HG03025 (cell line): ENCODE measurements at regions not wholly inside any gene's neighbourhood (a gene's known extent, or its start where the extent isn't known, plus 50 kb on each side); places are given as distances from the start of the nearest gene placed in this dataset.
"Not testable (repeated sequence)": the region's sequence is repeated elsewhere in the genome, so short reads cannot be mapped to it uniquely, and the experiment has no call there.

ENCODE experiments used
- ATAC-seq: cut with Tn5 transposase; IDR thresholded peaks from one replicate; pipeline ENCODE4 v1.9.1; 2021; ENCODE audit warnings: mild to moderate bottlenecking, moderate library complexity; ENCODE audit not compliant: unreplicated experiment, low FRiP score

DNA sequence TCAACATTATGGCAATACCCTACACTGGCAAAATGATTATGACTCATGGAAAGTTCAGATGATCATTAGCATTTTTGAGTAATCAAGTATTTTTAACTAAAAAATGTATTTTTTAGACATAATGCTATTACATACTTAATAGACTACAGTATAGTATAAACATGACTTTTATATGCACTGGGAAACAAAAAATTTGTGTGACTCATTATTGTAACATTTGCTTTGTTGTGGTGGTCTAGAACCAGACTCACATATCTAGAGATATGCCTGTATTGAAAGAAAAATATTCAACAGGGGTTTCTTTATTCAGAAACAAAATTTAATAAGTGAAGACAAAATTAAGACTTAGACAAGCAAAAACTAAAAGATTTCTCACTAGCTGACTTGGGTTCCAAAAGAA, 385.3 kb upstream of the RIOK2 start:
- no peak for ATAC-seq

- ATAC-seq: no peak
These were observed 387.2 kb upstream of the RIOK2 start for GRCh38 chr5:97570242-97570641.

- ATAC-seq: no peak
These were observed 392.3 kb upstream of the RIOK2 start for GRCh38 chr5:97575322-97575721.

DNA sequence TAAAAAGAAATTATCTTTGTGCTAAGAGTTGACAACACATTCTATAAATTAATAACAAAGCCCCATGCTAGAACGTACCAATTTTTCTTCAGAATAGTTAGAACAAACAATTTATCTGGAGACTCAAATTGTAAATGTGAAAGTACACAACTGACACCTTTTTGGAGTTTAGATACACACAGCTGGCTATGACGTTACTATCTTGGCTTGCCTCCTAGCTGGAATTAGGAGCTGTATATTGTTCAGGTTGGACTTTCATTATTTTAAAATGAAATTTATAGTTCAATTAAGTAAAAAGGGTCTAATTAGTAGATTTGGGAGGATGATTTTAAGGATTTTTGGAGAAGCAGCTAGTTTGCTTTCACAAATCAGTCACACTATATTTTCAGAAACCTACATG, 393.9 kb upstream of the RIOK2 start:
- no peak for ATAC-seq

DNA sequence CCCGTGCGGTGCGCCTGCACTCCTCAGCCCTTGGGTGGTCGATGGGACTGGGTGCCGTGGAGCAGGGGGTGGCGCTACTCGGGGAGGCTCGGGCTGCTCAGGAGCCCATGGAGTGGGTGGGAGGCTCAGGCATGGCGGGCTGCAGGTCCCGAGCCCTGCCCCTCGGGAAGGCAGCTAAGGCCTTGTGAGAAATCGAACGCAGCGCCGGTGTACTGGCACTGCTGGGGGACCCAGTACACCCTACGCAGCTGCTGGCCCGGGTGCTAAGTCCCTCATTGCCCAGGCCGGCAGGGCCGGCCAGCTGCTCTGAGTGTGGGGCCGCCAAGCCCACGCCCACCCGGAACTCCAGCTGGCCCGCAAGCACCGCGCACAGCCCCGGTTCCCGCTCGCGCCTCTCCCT, 396.9 kb upstream of the RIOK2 start:
- ATAC-seq: not testable (repeated sequence)

GRCh38 chr5:97580746-97581145, 397.7 kb upstream of the RIOK2 start:
- no peak for ATAC-seq

GRCh38 chr5:97591781-97592180, 408.7 kb upstream of the RIOK2 start:
- ATAC-seq: no peak

DNA sequence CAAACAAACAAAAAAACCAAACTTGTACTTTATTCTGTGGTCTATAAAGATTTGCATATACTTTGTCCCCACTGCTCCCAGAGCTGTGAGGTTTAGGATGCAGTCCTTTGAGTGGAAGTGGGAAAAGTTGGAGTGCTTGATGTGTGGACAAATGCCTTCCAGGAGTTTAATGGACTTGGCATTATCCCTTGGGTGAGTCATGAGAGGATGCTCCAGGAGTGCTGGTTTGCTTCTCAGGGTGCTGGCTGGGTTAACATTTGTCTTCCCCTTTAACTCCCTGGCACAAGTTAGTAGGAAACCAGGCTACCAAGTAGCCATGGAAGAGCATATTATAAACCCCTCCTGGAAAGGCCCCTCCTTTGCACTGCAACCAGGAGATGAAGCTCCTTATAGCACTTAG, 417.4 kb upstream of the RIOK2 start:
- no peak for ATAC-seq

- ATAC-seq: no peak
These were observed 418.6 kb upstream of the RIOK2 start for GRCh38 chr5:97601651-97602050.

- no peak for ATAC-seq
These were observed 423.5 kb upstream of the RIOK2 start for GRCh38 chr5:97606531-97606930.

DNA sequence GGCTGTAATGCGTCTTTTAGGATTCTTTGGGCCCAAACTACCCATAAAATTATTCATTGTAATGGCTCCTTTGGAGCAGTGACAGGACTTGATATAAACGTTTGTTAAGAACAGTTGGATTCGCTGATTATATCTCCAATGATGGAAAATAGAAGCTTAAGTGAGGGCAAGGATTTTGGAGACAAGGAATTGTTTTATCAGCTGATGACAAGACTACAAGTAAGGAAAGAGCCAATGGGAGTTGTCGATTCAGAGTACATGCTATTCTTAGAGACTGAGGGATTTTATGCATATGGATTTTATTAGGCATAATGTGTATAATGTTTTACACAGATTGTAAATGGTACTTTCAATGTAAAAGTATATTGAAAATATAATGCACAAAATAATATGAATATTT, 425.5 kb upstream of the RIOK2 start:
- no peak for ATAC-seq

- ATAC-seq: no peak
These were observed 435.7 kb upstream of the RIOK2 start for GRCh38 chr5:97618721-97619120.

DNA sequence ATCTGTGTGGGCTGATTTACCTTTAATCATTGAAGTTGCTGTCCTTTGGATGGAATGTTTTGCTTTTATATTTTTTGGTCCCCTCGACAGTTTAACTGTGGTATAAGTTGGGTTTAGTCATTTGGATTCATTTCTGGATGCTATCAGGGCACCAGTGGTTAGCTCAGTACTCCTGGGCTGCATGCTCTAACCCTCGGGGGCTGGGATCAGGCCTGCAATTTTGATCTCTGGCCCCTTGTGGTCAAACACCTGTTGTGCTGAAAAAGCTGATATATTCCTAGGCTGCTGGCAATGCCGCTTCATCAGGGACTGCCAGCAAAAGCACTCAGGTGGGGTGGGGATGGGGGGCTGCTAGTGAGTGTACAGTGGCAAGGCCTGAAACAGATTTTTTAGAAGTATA, 440.4 kb upstream of the RIOK2 start:
- ATAC-seq: no peak

DNA sequence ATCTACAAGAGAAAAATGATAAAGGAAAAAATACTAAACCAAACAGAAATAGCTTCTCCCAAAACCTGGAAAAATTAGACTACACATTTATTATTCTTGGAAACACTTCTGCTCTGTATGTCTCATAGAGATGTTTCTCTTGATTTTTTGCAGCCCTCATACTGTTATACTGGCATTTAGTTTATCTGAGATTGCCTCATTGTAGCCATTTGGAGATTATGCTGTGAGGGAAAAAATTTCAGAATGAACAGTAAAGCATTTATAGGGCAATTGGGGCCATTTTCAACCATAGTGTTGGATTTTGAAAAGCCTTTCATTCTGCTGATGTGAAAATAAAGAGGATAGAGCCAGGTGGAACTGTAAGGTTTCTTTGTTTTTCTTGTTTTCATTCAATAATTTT, 441.8 kb upstream of the RIOK2 start:
- no peak for ATAC-seq

DNA sequence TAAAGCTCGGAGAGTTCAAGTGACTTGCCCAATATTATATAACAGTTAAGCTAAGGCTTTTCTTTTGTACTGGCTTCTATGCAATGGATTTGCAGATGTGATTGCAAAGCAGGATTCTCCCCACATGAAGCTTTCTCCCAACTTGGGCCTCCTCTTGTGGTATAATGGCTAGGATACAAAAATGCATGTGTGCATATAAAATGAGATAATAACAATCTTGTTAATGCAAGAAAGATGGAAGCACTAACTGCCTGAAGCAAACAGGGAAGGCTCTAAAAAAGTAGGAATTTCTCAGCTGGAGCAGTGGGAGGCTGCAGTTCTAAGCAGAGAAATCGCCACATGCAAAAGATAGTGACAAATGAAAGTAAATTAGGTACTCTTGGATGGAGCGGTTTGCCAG, 444.2 kb upstream of the RIOK2 start:
- ATAC-seq: no peak

DNA sequence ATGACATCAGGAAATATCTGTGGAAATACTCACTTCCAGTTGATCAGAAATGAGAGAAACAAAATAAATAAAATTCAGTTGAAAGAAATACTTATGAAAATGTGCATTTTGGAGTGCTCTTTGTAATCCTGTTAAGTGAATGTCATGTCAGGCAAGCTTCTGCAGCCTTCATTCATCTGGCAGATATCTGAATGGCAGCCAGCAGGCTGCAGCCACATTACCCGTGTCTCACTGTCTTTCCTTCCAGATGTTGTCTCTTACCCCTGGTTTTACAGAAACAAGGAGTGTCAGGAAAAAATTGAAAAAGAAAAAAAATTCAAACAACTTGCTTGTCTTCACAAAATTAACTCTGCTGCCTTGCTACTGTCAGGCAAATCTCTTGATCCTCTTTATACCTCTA, 445.0 kb upstream of the RIOK2 start:
- ATAC-seq: no peak

DNA sequence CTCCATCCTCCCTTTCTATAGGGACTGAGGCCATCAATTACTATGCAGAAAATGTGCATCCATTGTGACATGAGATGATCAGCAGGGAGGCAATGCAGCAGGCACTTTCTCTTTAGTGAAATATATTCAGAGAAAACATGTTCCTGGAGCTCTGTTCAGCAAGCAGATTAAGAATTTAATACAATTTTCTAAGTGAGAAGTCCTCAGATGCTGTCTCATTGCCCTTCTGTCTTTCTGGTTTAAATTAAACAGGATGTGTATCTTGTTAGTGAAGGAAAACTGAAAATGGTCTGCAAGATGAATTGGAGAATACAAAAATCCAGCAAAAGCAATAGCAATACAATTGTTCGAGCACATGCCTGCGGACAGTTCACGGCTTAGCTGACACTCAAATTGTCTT, 445.8 kb upstream of the RIOK2 start:
- ATAC-seq: no peak

DNA sequence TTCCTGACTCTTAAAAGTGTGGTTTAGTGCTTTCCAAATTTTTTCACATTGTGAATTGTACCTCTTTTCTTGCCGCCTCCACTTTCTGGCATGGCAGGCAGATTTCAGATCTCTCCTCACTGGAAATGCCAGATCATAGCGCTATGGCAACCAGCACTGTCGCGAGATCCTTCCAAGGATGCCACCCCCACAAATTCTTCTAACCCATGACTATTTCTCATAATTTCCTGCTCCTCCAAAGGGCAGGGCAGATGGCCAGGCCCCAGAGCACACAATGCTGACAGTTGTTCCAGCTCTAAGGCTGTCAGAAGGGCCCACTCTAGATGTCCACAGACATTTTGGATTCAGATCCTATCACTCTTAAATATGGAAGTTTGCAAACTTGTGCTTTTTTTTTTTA, 446.2 kb upstream of the RIOK2 start:
- no peak for ATAC-seq

GRCh38 chr5:97635553-97635952, 452.5 kb upstream of the RIOK2 start:
- ATAC-seq: no peak

DNA sequence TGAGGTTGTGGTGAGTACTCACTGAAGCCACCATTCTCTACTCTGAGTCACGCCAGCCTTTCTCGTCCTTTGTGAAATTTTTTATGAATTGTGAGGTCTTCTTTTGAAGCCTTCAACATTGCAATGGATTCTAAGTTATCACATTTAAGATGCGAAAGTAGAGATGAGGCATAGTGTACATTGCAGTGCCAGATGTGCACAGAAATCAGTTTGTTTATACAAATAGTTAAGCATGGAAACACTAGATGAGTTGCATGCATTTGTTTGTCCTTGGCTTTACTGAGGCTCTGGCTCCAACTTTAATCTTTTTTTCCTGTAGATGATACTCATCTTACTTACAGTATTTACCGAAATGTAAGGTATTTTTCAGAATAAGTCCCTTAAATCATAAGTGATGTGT, 453.7 kb upstream of the RIOK2 start:
- ATAC-seq: no peak

DNA sequence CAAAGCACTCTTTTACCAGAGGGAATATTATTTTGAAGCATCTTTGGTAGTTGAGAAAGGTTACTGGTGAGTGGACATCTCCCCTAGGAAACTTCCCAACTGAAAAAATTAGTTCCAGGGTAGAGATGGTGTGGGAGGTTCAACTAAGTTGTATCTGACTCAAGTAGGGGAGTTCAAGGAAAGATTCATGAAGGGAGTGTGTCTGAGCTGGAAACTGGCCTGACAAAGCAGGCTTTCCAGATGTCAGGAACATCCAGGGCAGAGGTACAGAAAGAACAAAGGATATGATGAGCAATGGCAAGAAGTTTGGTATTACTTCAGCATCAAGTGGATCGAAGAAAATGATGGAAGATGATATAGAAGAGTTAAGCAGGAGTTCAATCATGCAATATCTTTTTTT, 458.0 kb upstream of the RIOK2 start:
- ATAC-seq: no peak

GRCh38 chr5:97644206-97644605, 461.2 kb upstream of the RIOK2 start:
- no peak for ATAC-seq

DNA sequence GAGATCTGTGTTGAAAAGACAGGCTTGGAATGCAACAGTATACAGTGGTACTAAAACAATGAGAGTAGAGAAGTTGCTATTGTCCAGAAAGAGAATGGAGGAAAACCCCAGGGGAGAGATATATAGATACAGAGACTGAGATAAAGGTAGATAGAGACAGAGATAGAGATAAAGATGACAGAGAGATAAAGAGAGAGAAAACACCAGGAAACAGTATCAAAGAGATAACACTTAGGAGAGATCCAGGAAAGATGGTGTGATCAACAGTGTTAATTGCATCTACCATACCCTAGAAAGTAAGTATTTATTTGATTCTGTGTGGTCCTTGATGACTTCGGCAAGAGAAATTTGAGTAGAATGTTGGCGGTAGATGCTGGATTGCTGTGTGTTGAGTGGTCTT, 461.8 kb upstream of the RIOK2 start:
- ATAC-seq: no peak

DNA sequence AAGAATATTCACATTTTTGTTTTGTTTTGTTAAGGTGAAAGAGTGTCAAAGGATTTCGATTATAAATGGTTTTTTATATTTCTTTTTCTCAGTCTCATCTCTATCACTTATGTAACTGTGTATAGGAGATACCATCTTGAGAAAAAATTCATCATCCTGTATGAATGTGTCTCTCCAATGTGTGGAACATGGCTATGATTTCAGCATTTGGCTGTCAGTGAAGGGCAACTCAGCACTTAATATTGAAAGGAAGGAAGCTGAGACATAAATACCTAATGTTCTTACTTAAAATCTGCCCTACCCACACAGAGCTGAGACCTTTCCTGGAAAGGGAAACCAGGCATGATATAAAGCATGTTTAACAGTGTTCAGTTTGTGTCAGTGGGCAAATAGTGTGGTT, 474.2 kb upstream of the RIOK2 start:
- no peak for ATAC-seq
